ENCODE measurements at regions not wholly inside any gene's neighbourhood (a gene's known extent, or its start where the extent isn't known, plus 50 kb on each side); places are given as distances from the start of the nearest gene placed in this dataset.
A peak's percentile ranks its signal among the peaks of the same experiment; 100 is the strongest.

DNA sequence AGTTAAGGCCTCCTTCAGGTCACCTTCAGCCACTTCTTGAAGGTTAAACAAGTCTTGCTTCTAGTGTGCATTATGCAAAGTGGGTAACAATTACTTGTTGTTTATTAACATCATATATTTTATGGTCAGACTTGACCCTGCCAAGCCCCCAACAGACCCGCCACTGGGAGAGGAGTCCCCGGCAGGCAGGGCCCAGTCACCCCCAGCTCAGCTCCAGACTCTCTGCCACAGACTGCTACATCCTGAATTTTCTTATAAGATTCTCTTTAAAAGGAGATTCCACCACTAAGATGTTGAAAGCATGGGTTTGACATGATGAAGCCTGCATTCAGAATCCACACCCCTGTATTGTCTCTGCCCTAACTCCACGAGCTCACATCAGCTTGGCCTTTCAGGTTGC is 174.3 kb upstream of the ARL4C start:
- DNase-seq (ENCODE audit: low spot score in 2 of 2): no peak
- intact Hi-C loops (cut with DNase I; ENCODE audit: low total_unique reads): no loop called here
- no peak for TF ChIP-seq POLR2A (IDR thresholded peaks at IDR 0.05)
- TF ChIP-seq, protein P1, sequence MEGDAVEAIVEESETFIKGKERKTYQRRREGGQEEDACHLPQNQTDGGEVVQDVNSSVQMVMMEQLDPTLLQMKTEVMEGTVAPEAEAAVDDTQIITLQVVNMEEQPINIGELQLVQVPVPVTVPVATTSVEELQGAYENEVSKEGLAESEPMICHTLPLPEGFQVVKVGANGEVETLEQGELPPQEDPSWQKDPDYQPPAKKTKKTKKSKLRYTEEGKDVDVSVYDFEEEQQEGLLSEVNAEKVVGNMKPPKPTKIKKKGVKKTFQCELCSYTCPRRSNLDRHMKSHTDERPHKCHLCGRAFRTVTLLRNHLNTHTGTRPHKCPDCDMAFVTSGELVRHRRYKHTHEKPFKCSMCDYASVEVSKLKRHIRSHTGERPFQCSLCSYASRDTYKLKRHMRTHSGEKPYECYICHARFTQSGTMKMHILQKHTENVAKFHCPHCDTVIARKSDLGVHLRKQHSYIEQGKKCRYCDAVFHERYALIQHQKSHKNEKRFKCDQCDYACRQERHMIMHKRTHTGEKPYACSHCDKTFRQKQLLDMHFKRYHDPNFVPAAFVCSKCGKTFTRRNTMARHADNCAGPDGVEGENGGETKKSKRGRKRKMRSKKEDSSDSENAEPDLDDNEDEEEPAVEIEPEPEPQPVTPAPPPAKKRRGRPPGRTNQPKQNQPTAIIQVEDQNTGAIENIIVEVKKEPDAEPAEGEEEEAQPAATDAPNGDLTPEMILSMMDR (IDR thresholded peaks at IDR 0.05): no peak
- H3K4me3 ChIP-seq (ENCODE audit: low read depth, poor library complexity, severe bottlenecking): no peak overlapping the region
- 75 to 84% methylated on average over 3 of the region's 3 CpGs for WGBS, 2 donors

DNA sequence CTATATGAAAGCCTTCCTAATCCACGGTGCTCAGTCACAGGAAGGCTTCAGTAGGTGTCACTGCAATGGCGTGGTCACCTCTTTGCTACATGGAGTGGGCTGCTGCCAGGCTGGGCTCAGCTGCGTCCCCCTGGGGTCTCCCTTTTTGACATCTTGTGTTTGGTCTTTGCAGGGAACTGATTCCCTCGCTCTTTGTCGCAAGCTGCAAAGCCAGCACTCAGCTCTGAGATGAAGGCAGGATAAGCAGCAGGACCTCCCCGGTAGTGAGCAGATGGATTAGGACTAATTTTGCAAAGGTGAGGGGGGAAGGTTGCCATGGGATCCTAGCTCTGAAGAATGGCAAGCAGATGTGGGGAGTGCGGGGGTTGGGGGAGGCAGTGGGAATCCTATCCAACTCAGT is 173.9 kb upstream of the ARL4C start:
- no peak for DNase-seq (ENCODE audit: low spot score in 2 of 2)
- TF ChIP-seq, protein P1 (IDR thresholded peaks at IDR 0.05): no peak
- no peak for TF ChIP-seq POLR2A (IDR thresholded peaks at IDR 0.05)
- 93 to 95% methylated on average over 7 of the region's 7 CpGs for WGBS, 2 donors
- H3K4me3 ChIP-seq (ENCODE audit: low read depth, poor library complexity, severe bottlenecking): no peak overlapping the region
- intact Hi-C loops (cut with DNase I; ENCODE audit: low total_unique reads): no loop called here

DNA sequence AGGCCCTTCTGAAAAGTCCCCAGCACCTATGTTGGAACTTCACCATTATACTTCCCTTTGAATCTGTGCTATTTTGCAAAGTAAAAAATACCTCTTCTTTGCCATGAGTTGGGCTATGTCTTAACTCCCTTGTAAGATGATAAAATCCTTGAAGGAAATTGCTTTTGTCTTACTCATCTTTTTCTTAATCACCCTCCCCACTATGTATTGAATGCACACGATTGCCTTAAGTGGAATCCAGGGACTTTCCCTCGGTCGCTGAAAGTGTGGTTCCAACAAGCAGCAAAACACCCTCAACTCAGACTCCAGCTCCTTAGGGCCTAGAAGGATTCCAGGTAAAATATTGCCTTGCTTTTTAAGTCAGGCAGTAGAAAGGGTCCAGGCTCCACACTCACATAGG is 173.2 kb upstream of the ARL4C start:
- peak in 1 of 2 donors; percentile 42 for DNase-seq (ENCODE audit: low spot score in 2 of 2)
- no peak overlapping the region for H3K4me3 ChIP-seq (ENCODE audit: low read depth, poor library complexity, severe bottlenecking)
- intact Hi-C loops (cut with DNase I; ENCODE audit: low total_unique reads): no loop called here
- TF ChIP-seq, protein P1 (IDR thresholded peaks at IDR 0.05): no peak
- TF ChIP-seq POLR2A (IDR thresholded peaks at IDR 0.05): no peak
- 45 to 57% methylated on average over 3 of the region's 3 CpGs for WGBS, 2 donors

DNA sequence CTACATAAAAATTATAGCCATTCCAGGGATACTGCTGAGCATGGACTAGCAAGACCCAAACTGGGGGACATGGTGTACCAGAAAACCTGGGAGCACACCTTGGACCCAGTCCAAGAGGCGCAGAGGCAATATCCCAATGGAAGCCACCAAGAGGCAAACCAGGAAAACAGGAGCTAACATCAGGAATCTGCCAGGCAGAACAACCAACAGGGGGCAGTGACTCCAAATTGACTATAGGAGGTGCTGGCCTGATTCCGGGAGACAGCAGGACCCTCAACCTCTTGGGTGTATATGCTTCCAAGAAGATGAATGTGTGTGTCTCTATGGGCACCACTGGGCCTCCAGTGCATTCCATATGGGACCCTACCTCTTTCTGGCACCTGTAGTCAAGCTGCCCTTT is 172.7 kb upstream of the ARL4C start:
- no peak for TF ChIP-seq POLR2A (IDR thresholded peaks at IDR 0.05)
- TF ChIP-seq, protein P1 (IDR thresholded peaks at IDR 0.05): no peak
- intact Hi-C loops (cut with DNase I; ENCODE audit: low total_unique reads): no loop called here

DNA sequence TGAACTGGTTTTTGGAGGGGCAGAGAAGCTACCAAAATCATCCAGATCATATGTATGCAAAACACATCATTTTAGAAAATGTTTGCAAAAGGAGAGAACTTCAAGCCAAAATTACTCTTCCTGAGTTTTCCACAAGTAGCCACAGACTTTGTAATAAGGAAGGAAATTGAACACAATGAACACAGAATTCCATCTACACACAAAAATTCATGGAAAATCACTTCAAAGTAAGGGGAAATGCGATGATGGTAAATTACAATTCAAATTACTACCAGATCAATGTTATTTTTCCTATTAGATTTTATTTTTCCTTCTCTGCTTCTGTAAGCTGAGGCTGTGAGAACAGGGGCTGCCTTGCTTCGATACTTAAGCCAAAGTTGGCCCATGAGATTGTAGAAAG is 172.1 kb upstream of the ARL4C start:
- DNase-seq (ENCODE audit: low spot score in 2 of 2): peak in 1 of 2 donors; percentile 13
- no peak overlapping the region for H3K4me3 ChIP-seq (ENCODE audit: low read depth, poor library complexity, severe bottlenecking)
- 77 to 82% methylated on average over 2 of the region's 2 CpGs for WGBS, 2 donors
- TF ChIP-seq, protein P1 (IDR thresholded peaks at IDR 0.05): no peak
- no peak for TF ChIP-seq POLR2A (IDR thresholded peaks at IDR 0.05)
- intact Hi-C loops (cut with DNase I; ENCODE audit: low total_unique reads): no loop called here

More for the DNA sequence above, 172.7 kb upstream of the ARL4C start:
- no peak overlapping the region for H3K4me3 ChIP-seq (ENCODE audit: low read depth, poor library complexity, severe bottlenecking)
- no peak for DNase-seq (ENCODE audit: low spot score in 2 of 2)
- 73 to 85% methylated on average over 2 of the region's 2 CpGs for WGBS, 2 donors

DNA sequence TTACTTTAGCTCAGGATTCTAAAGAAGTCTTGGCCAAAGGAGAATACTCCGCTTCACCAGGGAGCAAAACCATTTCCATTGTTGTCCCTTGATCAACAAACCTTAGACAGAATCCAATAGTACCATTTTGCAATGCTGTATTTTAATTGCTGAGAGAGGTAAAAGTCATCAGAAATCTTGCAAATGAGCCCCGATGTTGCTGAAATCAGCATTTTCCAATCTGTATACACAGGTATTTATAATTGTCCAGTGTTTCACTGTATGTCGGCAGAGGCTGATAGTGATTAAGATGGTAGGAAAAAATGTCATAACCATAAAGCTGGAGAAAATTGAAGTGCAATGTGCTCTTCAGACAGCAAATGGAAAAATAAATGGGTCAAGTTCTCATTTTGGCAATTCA is 170.0 kb upstream of the ARL4C start:
- no peak overlapping the region for H3K4me3 ChIP-seq (ENCODE audit: low read depth, poor library complexity, severe bottlenecking)
- intact Hi-C loops (cut with DNase I; ENCODE audit: low total_unique reads): no loop called here
- TF ChIP-seq POLR2A (IDR thresholded peaks at IDR 0.05): no peak
- TF ChIP-seq, protein P1 (IDR thresholded peaks at IDR 0.05): no peak
- 94 to 95% methylated on average over 3 of the region's 3 CpGs for WGBS, 2 donors
- no peak for DNase-seq (ENCODE audit: low spot score in 2 of 2)

Measured in lower leg skin (tissue), 4 donors.